GM23248 (cell line): ENCODE measurements at regions not wholly inside any gene's neighbourhood (a gene's known extent, or its start where the extent isn't known, plus 50 kb on each side); places are given as distances from the start of the nearest gene placed in this dataset.

Source experiments
- DNase-seq: peaks from one replicate; pipeline ENCODE4 v3.0.0-alpha.2; 2015
- H2AFZ ChIP-seq: fragments of 200-600 bp; sonication (generic); 2 replicates; pipeline ENCODE4 v1.6.1; 2016; ENCODE audit warnings: antibody characterized with exemption
- H3F3A ChIP-seq: fragments of 200-600 bp; sonication (generic); 2 replicates; pipeline ENCODE4 v1.6.1; 2016; ENCODE audit warnings: mild to moderate bottlenecking, antibody characterized with exemption, mixed run types; ENCODE audit not compliant: insufficient read depth
- H3K27ac ChIP-seq: fragments of 200-600 bp; sonication (generic); 2 replicates; pipeline ENCODE4 v1.5.1; 2016; ENCODE audit warnings: mild to moderate bottlenecking
- H3K27me3 ChIP-seq: fragments of 200-600 bp; sonication (generic); replicated peaks from 2 replicates; pipeline ENCODE4 v1.6.1; 2016; ENCODE audit warnings: mild to moderate bottlenecking; ENCODE audit not compliant: insufficient read depth
- H3K36me3 ChIP-seq: fragments of 200-600 bp; sonication (generic); 2 replicates; pipeline ENCODE4 v1.6.1; 2016; ENCODE audit warnings: low read depth, mild to moderate bottlenecking
- H3K4me1 ChIP-seq: fragments of 200-600 bp; sonication (generic); 2 replicates; pipeline ENCODE4 v1.6.1; 2016; ENCODE audit warnings: mild to moderate bottlenecking; ENCODE audit not compliant: insufficient read depth
- H3K4me2 ChIP-seq: fragments of 200-600 bp; sonication (generic); one replicate; pipeline ENCODE4 v1.6.1; 2016; ENCODE audit warnings: mild to moderate bottlenecking; ENCODE audit not compliant: unreplicated experiment
- H3K4me3 ChIP-seq: fragments of 200-600 bp; sonication (generic); 2 replicates; pipeline ENCODE4 v1.5.1; 2016; ENCODE audit warnings: mild to moderate bottlenecking
- H3K79me2 ChIP-seq: fragments of 200-600 bp; sonication (generic); 2 replicates; pipeline ENCODE4 v1.6.1; 2016; ENCODE audit warnings: mild to moderate bottlenecking; ENCODE audit not compliant: insufficient read depth
- H3K9ac ChIP-seq: fragments of 200-600 bp; sonication (generic); 2 replicates; pipeline ENCODE4 v1.6.1; 2016; ENCODE audit warnings: mild to moderate bottlenecking
- H3K9me2 ChIP-seq: fragments of 200-600 bp; sonication (generic); 2 replicates; pipeline ENCODE4 v1.6.1; 2016; ENCODE audit warnings: mixed run types, mild to moderate bottlenecking, moderate library complexity; ENCODE audit not compliant: insufficient read depth
- H3K9me3 ChIP-seq: fragments of 200-600 bp; sonication (generic); one replicate; pipeline ENCODE4 v1.6.1; 2017; ENCODE audit warnings: low read depth
- H4K20me1 ChIP-seq: fragments of 200-600 bp; sonication (generic); 2 replicates; pipeline ENCODE4 v1.6.0; 2016; ENCODE audit not compliant: insufficient read depth
- EZH2 ChIP-seq: fragments of 200-600 bp; sonication (generic); IDR thresholded peaks from 2 replicates; pipeline ENCODE4 v1.6.1; 2018; ENCODE audit warnings: antibody characterized with exemption, mild to moderate bottlenecking; ENCODE audit not compliant: insufficient read depth, poor library complexity, severe bottlenecking
- EZH2phosphoT487 ChIP-seq: fragments of 200-600 bp; sonication (generic); IDR thresholded peaks from 2 replicates; pipeline ENCODE4 v1.6.1; 2018; ENCODE audit warnings: antibody characterized with exemption, moderate library complexity, mild to moderate bottlenecking, low read depth; ENCODE audit not compliant: insufficient read depth
- WGBS, 2 experiments: methylation state at CpG; one replicate each; pipeline ENCODE4 v1.1.6; 2015 to 2017; ENCODE audit warnings: low lambda C conversion rate in 2 of 2, low coverage in 1 of 2; ENCODE audit errors: missing lambda C conversion rate in 2 of 2; 5-methylcytosine and 5-hydroxymethylcytosine counted together
- in situ Hi-C: fragments of 300-500 bp; cut with MboI; formaldehyde crosslinking; loops from 2 replicates; pipeline ENCODE4 v1.15.0; 2020

- Histone ChIP-seq H3K4me2 (no peak overlapping the region), H3K4me1 (no peaks in the 10 kb centered on the region), H3K79me2 (no peaks in the 10 kb centered on the region), H3K27ac (no peak overlapping the region), H3K4me3 (no peak overlapping the region), H3K36me3 (no peaks in the 10 kb centered on the region), H3K9me2 (no peaks in the 10 kb centered on the region), H4K20me1 (no peaks in the 10 kb centered on the region), H2AFZ (no peak overlapping the region), H3K27me3 (peaks cover 5% of the 10 kb centered on the region; the same call in 1 of the 2 replicates), H3K9ac (no peak overlapping the region), H3F3A (no peaks in the 10 kb centered on the region), H3K9me3 (no peaks in the 10 kb centered on the region)
- WGBS, 2 experiments: 14 to 23% methylated on average over 3 of the region's 3 CpGs
- in situ Hi-C loops: no loop called here
- DNase-seq: no peak
- TF ChIP-seq EZH2 (no peak), EZH2phosphoT487 (no peak)
Measured at GRCh38 chr20:22456109-22456508, 128.3 kb downstream of the FOXA2 start.

GRCh38 chr20:22455259-22455658 lies 129.1 kb downstream of the FOXA2 start:
- Histone ChIP-seq H3K36me3 (no peaks in the 10 kb centered on the region), H3K27me3 (peaks cover 5% of the 10 kb centered on the region; the same call in 1 of the 2 replicates), H3K4me3 (no peak overlapping the region), H4K20me1 (no peaks in the 10 kb centered on the region), H3F3A (no peaks in the 10 kb centered on the region), H3K9me2 (no peaks in the 10 kb centered on the region), H3K27ac (no peak overlapping the region), H3K4me2 (no peak overlapping the region), H2AFZ (no peak overlapping the region), H3K4me1 (no peaks in the 10 kb centered on the region), H3K9me3 (no peaks in the 10 kb centered on the region), H3K79me2 (no peaks in the 10 kb centered on the region), H3K9ac (no peak overlapping the region)
- 35 to 37% methylated on average over 6 of the region's 6 CpGs for WGBS, 2 experiments
- TF ChIP-seq EZH2 (no peak), EZH2phosphoT487 (no peak)
- in situ Hi-C loops: no loop called here
- DNase-seq: no peak

- Histone ChIP-seq H3K79me2 (no peaks in the 10 kb centered on the region), H3K9ac (no peak overlapping the region), H2AFZ (no peak overlapping the region), H3K4me3 (no peak overlapping the region), H3F3A (no peaks in the 10 kb centered on the region), H3K4me2 (no peak overlapping the region), H3K9me3 (no peaks in the 10 kb centered on the region), H3K36me3 (no peaks in the 10 kb centered on the region), H3K27ac (no peak overlapping the region), H4K20me1 (no peaks in the 10 kb centered on the region), H3K4me1 (no peaks in the 10 kb centered on the region), H3K9me2 (no peaks in the 10 kb centered on the region), H3K27me3 (peaks cover 5% of the 10 kb centered on the region)
- in situ Hi-C loops: no loop called here
- 51 to 54% methylated on average over 12 of the region's 12 CpGs for WGBS, 2 experiments
- peak; percentile 49 for DNase-seq
- no peak for TF ChIP-seq EZH2phosphoT487
- no peak for TF ChIP-seq EZH2
Measured at GRCh38 chr20:22453244-22454080, 130.9 kb downstream of the FOXA2 start.

- Histone ChIP-seq H2AFZ (no peak overlapping the region), H3F3A (no peaks in the 10 kb centered on the region), H3K4me1 (no peaks in the 10 kb centered on the region), H3K36me3 (no peaks in the 10 kb centered on the region), H3K4me2 (no peak overlapping the region), H3K9me3 (no peaks in the 10 kb centered on the region), H3K27me3 (peaks cover 12% of the 10 kb centered on the region), H3K79me2 (no peaks in the 10 kb centered on the region), H3K27ac (no peak overlapping the region), H3K4me3 (no peak overlapping the region), H4K20me1 (no peaks in the 10 kb centered on the region), H3K9ac (no peak overlapping the region), H3K9me2 (no peaks in the 10 kb centered on the region)
- in situ Hi-C loops: no loop called here
- 50 to 70% methylated on average over 3 of the region's 3 CpGs for WGBS, 2 experiments
- no peak for DNase-seq
- TF ChIP-seq EZH2phosphoT487: no peak
- TF ChIP-seq EZH2: no peak
Measured at GRCh38 chr20:22452442-22453011, 131.8 kb downstream of the FOXA2 start.
